Posterior cingulate gyrus (tissue), 11 donors: ENCODE measurements at regions not wholly inside any gene's neighbourhood (a gene's known extent, or its start where the extent isn't known, plus 50 kb on each side); places are given as distances from the start of the nearest gene placed in this dataset.

ENCODE experiments used
- DNase-seq, 10 donors: peaks; one replicate each; pipeline versions ENCODE4 v3.0.0 to v3.0.0-alpha.2; 2020 to 2021; ENCODE audit warnings: mixed read lengths in 3 of 10
- intact Hi-C: fragments of 100-400 bp; cut with DNase I; formaldehyde crosslinking; loops from one replicate; pipeline ENCODE4 v1.15.1; 2023

DNA sequence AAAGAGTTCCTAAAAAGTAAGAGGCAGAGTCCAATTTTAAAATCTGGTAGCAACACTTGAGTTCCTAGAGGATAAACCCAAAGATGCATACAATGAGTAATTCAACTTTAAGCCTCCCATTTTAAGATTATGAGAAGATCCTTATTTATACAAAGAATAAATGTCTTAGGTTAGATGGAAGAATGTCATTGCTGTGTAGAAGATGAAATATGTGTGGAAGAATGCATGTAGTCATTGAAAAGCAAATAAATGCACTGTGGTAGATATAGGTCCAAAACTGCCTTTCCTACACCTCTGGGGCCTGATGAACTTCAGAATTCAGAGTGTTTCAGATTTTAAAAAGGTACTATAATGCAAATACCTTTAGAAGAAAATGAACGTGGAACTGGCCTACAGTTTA, 58.7 kb upstream of the LRP1B start:
- DNase-seq: no peak
- intact Hi-C loops: no loop called here

DNA sequence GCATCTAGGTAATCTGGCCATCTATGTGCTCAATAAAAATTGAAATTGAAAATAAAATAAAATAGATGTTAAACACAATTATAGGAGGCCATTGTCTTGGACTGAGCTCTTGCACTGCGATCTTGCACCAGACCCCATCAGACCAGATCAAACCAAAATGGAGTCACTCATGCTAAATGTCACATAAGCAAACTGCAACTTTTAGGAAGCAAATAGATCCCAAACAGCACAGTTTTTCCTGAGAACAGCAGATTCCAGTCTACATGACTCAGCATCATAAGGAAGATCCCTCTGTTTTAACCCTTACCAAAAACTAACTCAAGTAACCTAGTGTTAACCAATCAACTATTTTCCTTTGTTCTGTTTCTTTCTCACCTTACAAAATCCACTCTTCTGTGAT, 57.7 kb upstream of the LRP1B start:
- intact Hi-C loops: no loop called here
- no peak for DNase-seq

DNA sequence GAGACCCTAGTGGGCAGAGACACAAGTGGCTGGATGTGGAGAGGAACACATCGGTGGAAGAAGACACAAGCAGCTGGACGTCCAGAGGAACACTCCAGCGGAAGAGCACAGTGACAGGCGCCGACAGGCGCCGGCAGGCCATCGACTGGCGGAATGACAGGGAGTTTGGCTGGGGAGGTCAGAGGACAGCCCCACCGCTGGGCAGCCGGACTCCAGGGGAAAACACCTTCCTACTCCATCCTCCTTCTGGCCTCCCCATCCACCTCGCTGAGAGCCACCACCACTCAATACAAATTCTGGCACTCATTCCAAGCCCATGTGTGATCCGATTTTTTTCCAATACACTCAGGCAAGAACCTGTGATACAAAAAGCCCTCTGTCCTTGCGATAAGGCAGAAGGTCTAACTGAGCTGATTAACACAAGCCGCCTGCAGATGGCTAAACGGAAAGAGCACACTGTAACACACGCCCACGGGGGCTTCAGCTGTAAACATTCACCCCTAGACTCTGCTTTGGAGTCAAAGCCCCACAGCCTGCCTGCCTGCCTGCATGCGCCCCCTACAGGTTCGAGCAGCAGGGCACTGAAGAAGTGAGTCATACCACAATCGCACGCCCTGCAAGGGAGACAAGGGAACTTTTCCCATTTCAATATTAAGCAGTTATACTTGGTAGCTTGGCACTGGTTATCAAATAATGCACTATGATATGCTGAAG, 50.2 kb upstream of the LRP1B start:
- peak in 7 of 10 donors; percentile 5 to 82 (median 37) for DNase-seq
- intact Hi-C loops: no loop called here
